ENCODE measurements at regions not wholly inside any gene's neighbourhood (a gene's known extent, or its start where the extent isn't known, plus 50 kb on each side); places are given as distances from the start of the nearest gene placed in this dataset.
A peak's percentile ranks its signal among the peaks of the same experiment; 100 is the strongest.

GRCh38 chr12:124390442-124391097, 95.7 kb downstream of the RFLNA start:
- TF ChIP-seq, protein P1, sequence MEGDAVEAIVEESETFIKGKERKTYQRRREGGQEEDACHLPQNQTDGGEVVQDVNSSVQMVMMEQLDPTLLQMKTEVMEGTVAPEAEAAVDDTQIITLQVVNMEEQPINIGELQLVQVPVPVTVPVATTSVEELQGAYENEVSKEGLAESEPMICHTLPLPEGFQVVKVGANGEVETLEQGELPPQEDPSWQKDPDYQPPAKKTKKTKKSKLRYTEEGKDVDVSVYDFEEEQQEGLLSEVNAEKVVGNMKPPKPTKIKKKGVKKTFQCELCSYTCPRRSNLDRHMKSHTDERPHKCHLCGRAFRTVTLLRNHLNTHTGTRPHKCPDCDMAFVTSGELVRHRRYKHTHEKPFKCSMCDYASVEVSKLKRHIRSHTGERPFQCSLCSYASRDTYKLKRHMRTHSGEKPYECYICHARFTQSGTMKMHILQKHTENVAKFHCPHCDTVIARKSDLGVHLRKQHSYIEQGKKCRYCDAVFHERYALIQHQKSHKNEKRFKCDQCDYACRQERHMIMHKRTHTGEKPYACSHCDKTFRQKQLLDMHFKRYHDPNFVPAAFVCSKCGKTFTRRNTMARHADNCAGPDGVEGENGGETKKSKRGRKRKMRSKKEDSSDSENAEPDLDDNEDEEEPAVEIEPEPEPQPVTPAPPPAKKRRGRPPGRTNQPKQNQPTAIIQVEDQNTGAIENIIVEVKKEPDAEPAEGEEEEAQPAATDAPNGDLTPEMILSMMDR (IDR thresholded peaks at IDR 0.05), result no peak
- peak in 1 of 2 donors; percentile 13 for TF ChIP-seq POLR2A (IDR thresholded peaks at IDR 0.05)
